ENCODE measurements at regions not wholly inside any gene's neighbourhood (a gene's known extent, or its start where the extent isn't known, plus 50 kb on each side); places are given as distances from the start of the nearest gene placed in this dataset.

GRCh38 chr6:105862936-105863607 lies 223.1 kb upstream of the PRDM1 start:
- TF ChIP-seq, protein P1, sequence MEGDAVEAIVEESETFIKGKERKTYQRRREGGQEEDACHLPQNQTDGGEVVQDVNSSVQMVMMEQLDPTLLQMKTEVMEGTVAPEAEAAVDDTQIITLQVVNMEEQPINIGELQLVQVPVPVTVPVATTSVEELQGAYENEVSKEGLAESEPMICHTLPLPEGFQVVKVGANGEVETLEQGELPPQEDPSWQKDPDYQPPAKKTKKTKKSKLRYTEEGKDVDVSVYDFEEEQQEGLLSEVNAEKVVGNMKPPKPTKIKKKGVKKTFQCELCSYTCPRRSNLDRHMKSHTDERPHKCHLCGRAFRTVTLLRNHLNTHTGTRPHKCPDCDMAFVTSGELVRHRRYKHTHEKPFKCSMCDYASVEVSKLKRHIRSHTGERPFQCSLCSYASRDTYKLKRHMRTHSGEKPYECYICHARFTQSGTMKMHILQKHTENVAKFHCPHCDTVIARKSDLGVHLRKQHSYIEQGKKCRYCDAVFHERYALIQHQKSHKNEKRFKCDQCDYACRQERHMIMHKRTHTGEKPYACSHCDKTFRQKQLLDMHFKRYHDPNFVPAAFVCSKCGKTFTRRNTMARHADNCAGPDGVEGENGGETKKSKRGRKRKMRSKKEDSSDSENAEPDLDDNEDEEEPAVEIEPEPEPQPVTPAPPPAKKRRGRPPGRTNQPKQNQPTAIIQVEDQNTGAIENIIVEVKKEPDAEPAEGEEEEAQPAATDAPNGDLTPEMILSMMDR (conservative IDR thresholded peaks at IDR 0.05): no peak
- no peak for TF ChIP-seq EZH2 (IDR thresholded peaks at IDR 0.05; ENCODE audit: low read depth)

Measured in PC-9 (cell line).